GM21528 (cell line): ENCODE measurements at regions not wholly inside any gene's neighbourhood (a gene's known extent, or its start where the extent isn't known, plus 50 kb on each side); places are given as distances from the start of the nearest gene placed in this dataset.

Experiments
- ATAC-seq: cut with Tn5 transposase; IDR thresholded peaks from one replicate; pipeline ENCODE4 v1.9.1; 2021; ENCODE audit warnings: mild to moderate bottlenecking, moderate library complexity; ENCODE audit not compliant: unreplicated experiment, low FRiP score

DNA sequence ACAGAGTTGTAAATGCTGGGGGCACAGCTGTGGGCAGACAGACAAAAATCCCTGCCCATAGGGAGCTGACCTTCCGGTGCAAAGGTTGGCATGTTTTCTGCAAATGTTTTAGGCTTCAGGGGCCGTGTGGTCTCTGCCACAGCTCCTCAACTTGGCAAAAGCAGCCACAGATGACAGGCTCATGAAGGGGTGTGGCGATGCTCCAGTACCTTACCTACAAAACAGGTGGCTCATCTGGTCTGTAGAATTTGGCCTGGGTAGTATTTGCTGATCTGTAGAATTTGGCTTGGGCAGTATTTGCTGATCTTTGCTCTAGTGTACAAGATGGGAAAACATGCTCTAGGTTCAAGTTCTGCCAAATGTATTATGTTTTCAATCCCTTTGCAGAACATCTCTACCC lies 283.9 kb downstream of the GADD45G start:
- ATAC-seq = no peak

GRCh38 chr9:89889865-89890264 lies 285.1 kb downstream of the GADD45G start:
- no peak for ATAC-seq

DNA sequence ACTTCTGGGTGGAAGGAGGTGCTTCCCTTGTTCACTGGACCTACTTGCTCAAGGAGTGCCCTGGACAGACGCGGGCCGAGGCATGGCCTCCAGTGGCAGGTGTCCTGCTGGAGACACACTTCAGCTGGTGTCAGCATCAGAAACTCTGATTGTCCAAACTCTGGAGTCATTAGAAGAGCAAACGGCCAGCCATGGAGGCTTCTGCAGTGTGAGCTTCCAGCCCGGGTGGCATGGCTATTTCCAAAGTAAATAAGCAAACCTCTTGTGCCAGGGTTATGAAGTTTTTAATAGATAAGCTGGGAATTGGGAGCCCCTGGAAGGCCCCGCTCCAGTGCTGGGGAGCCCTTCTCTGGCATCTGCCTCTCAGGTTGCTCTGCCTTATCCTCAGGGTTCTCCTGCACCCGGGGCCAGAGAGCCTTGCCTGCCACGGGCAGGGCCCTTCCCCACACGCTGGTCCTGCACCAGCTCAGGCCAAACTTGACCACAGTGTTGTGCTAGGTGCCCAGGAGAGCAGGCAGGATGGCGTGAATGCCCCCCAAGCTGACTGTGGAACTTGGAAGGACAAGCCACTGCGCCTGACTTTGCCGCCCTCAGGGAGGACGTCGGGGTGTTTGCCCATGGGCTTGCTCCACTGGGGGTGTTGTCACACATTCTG lies 285.6 kb downstream of the GADD45G start:
- ATAC-seq = no peak

- ATAC-seq = no peak
Observed at GRCh38 chr9:89891221-89891590, 286.4 kb downstream of the GADD45G start.

DNA sequence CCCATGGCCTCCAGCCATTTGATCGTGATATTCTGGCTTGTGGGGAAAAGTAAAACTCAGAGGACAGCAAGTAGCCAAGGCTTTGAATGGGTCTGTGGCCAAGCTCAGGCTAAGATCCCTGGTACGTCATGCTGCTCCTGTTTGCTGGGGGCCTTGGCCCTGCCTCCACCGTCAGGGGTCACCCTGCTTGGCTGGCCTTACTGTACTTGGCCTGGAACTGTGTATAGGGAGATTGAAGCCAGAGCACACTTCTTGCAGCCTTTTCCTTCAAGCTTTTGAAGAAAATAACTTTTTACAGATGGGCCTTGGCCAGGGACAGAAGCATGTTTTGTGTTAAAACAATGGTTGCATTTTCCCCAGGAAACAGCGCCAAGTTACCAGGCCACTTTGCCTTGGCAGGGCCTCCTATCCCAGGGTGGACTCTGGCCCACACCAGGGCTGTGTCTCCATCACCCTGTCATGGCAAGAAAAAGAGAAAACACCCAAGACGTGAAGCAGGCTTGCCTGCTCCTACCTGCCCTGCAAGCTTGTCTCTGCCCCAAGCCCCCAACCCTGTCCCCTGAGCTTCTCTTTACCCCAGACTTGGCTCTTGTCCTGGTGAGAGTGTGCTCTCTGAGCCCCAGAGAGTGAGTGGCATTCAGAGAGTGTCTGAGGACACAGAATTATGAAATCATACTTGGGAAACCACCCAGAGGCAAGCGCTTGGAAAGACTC lies 286.9 kb downstream of the GADD45G start:
- ATAC-seq = no peak

DNA sequence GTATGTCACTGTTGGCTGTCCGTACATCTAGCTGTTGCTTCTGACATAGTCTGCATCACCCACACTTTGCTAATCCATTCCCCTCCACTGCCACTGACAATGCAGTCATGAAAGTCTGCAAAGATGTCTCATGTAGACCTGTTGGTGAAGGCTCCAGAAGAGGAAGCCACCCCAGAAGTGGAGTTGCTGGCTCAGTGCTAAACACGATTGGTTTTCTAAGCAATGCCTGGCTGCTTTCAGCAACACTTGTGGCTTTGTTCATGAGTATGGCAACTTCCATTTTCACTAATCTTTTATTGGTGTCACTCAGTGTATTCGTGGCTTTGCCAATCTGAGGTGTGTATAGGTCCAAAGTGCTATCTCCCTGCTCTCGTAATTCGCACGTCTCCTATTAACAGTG lies 288.1 kb downstream of the GADD45G start:
- ATAC-seq = no peak

- no peak for ATAC-seq
Observed at GRCh38 chr9:89893886-89894285, 289.1 kb downstream of the GADD45G start.

DNA sequence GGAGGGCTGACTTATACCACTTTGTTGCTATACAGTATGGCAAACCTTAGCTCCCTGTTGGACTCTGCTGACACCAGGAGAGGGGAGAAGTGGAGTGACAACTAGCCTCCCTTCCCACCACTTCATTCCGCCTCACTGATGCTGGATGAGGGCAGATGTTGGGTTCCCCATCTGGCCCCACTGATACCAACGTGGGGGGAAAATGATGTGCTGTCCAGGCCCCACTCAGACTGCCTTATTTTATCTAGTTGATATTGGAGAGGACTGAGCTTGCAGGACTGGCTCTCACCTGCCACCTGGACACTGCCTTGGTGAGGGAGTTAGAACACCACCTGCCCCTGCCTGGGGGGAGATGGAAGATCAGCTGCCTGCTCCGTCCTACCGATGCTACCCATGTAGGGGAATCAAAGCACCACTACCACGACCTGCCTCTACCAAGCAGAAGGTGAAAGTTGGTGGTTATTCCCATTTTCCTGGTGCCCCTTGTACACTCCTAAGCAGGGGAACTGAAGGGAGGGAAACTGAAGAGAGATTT lies 292.1 kb downstream of the GADD45G start:
- no peak for ATAC-seq

- no peak for ATAC-seq
Observed at GRCh38 chr9:89899573-89899972, 294.8 kb downstream of the GADD45G start.

DNA sequence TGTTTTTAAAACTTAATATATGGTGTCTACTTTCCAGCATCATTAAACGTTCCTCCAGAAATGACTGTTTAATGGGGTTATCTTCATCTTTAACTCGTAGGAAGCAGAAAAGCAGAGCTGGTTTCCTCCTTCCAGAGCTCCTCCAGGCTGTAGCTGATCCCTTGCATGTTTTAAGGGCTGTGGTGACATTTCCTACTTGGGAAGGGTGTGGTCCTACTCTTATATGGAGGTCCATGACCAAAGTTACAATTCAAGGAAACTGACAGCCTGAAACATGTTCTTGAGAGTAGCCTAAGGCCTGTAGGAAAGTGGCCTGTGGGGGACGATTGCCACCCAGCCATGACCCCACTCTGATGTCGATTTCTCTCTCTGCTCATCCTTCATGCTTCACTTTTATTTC lies 297.1 kb downstream of the GADD45G start:
- no peak for ATAC-seq

- no peak for ATAC-seq
Observed at GRCh38 chr9:89902450-89903140, 297.8 kb downstream of the GADD45G start.

DNA sequence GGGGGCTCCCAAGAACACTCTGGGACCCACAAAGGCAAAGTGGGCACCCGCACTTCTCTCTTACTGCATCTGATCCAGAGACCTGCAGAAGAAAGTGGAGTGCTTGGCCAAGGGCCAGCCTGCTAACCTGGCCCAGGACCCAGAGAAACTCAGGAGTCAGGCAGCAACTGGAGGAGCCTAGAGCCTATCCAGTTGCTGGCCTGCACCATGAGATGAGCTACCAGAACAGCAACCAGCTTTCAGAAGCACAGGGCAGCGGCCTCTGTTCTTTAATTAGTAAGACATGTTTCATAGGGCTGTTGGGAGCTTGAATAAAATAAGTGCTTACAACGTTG lies 298.3 kb downstream of the GADD45G start:
- ATAC-seq = no peak

DNA sequence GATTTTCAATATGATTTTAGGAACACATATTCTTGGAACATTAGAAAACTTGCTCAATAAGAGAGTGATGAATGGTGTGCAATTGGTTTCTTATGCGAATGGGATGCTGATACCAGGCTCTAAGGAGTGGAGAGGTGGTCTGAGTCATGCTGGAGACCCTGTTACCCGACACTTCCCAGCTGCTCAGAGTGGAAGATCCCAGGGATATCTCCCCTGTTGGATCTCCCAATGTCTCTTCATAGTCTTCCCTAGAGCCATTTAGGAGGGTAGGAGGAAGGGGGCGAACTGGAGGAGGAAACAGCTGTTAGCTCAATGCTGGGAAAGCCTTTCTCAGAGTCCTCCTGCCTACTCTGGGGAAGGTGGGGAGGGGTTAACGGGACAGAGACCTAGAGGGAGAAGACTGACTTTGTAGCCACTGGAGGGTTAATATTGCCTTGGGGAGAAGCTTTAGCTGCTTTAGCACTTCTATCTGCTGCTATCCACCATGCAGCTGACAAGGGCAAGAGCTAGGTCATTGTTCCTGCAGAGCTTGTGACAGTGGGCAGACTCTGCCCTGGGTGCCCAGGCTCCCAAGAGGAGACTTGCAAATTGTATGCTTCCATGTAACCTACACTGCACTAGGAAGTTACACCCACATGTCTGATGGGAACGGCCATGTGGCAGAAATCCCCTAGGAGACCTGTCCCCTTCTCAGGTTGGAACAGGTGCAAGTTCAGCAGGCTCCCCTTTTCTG lies 301.0 kb downstream of the GADD45G start:
- ATAC-seq = no peak

- ATAC-seq = no peak
Observed at GRCh38 chr9:89911721-89912604, 307.2 kb downstream of the GADD45G start.

GRCh38 chr9:89912605-89912953 lies 307.8 kb downstream of the GADD45G start:
- ATAC-seq = no peak

GRCh38 chr9:89915187-89915586 lies 310.4 kb downstream of the GADD45G start:
- ATAC-seq = no peak

- no peak for ATAC-seq
Observed at GRCh38 chr9:89916001-89916597, 311.3 kb downstream of the GADD45G start.

- no peak for ATAC-seq
Observed at GRCh38 chr9:89917861-89918260, 313.0 kb downstream of the GADD45G start.

DNA sequence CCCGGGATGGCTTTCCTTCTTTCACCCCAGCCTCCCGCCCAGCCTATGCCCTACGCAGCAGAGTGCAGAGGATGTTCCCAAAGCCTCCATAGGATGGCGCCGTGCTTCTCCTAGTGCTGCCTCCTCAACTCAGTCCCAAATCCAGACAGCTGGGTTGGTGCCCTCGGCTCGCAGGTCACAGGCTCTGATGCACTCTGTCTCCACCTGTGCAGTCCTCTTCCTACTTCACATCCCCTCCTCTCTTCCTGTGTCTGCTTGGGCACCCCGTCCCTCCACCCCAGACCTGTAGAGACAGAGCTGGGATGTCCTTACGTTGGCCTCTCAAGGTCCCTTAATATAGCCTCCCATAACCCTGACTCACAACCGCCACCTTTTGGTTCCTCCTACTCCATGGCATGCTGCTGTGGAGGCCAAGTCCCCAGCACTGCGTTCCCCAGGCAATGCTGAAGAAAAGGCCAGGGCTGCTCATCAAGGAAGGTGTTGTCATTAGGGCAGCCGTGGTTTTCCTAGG lies 314.4 kb downstream of the GADD45G start:
- no peak for ATAC-seq

DNA sequence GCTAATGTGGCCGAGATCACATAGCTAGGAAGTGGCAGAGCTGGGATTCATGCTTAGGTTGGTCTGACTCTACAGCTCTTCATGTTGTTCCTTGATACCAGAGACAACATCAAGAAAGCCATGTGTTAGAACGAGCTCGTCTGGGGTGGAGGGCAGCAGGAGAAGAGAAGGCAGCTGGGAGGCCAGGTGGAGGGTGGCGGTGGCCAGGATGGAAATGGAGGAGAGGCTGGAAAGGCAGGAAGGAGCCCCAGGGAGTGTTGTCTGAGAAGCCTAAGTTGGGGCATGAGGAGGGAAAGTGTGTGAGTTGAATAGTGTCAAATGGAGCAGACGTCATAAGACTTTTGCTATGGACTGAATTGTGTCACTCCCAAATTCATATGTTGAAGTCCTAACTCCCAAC lies 315.3 kb downstream of the GADD45G start:
- ATAC-seq = no peak
